Psoas muscle (tissue), 7 donors: ENCODE measurements at regions not wholly inside any gene's neighbourhood (a gene's known extent, or its start where the extent isn't known, plus 50 kb on each side); places are given as distances from the start of the nearest gene placed in this dataset.

ENCODE experiments used
- ATAC-seq, 4 donors: fragments of 200-7000 bp; cut with Tn5 transposase; one replicate each; pipeline ENCODE4 v1.9.1; 2020; ENCODE audit warnings: moderate library complexity in 3 of 4, mild to moderate bottlenecking in 2 of 4
- DNase-seq, 2 donors: peaks; one replicate each; pipeline ENCODE4 v3.0.0-alpha.2; 2020
- H3K27ac ChIP-seq: fragments of 200-600 bp; one replicate; pipeline ENCODE4 v1.8.0; 2022
- H3K27me3 ChIP-seq, 3 donors: fragments of 200-600 bp in 1 of 3; one replicate each; pipeline versions ENCODE4 v1.6.1 to v1.8.0; 2013 to 2022; ENCODE audit warnings: low read length in 2 of 3, mild to moderate bottlenecking in 2 of 3, moderate library complexity in 1 of 3; ENCODE audit not compliant: insufficient read depth in 3 of 3
- H3K36me3 ChIP-seq, 2 donors: fragments of 200-600 bp in 1 of 2; one replicate each; pipeline versions ENCODE4 v1.6.1 to v1.8.0; 2013 to 2022; ENCODE audit warnings: low read depth in 1 of 2, mild to moderate bottlenecking in 1 of 2, moderate library complexity in 1 of 2; ENCODE audit not compliant: insufficient read depth in 1 of 2
- H3K4me1 ChIP-seq: fragments of 200-600 bp; one replicate; pipeline ENCODE4 v1.8.0; 2022
- H3K4me3 ChIP-seq: fragments of 200-600 bp; one replicate; pipeline ENCODE4 v1.8.0; 2022; ENCODE audit warnings: mild to moderate bottlenecking
- H3K9me3 ChIP-seq: fragments of 200-600 bp; one replicate; pipeline ENCODE4 v1.8.0; 2022
- CTCF ChIP-seq: fragments of 200-600 bp; IDR thresholded peaks from one replicate; pipeline ENCODE4 v1.8.0; 2022; ENCODE audit warnings: antibody characterized with exemption
- WGBS, 3 donors: extraction: QIAGEN DNeasy Blood & Tissue Kit; methylation state at CpG; one replicate each; pipeline versions ENCODE4 v1.1.6 to v1.1.7; 2013; 5-methylcytosine and 5-hydroxymethylcytosine counted together
- intact Hi-C, 2 donors: fragments of 100-400 bp; cut with DNase I; formaldehyde crosslinking; loops; one replicate each; pipeline versions ENCODE4 v1.11.0 to v1.14.2; 2022
- donor health status: healthy with polysubstance abuse.
- donor health status: DM: no; HTN: no; CAD: no; lungs with moderate emphysema.
- donor health status: Bipolar disorder and iron deficiency.
- donor health status: healthy.
- donor health status: DM: yes; HTN: yes; CAD: no.
- donor health status: DM: no; HTN: no; CAD: no.
- donor health status: DM: yes; HTN: yes; CAD: no.

- ATAC-seq (no peak), DNase-seq (no peak)
- Histone ChIP-seq H3K27ac (no peak overlapping the region), H3K36me3 (no peaks in the 10 kb centered on the region), H3K9me3 (no peaks in the 10 kb centered on the region), H3K4me3 (no peak overlapping the region), H3K4me1 (no peaks in the 10 kb centered on the region), H3K27me3 (no peaks in the 10 kb centered on the region)
- no peak for TF ChIP-seq CTCF
- WGBS, 3 donors, result 30 to 34% (median 31%) methylated on average over 4 of the region's 4 CpGs
- intact Hi-C loops, result no loop called here
These were observed 711.7 kb upstream of the GOLIM4 start for GRCh38 chr3:168807448-168807847.

- Histone ChIP-seq H3K4me3 (no peak overlapping the region), H3K4me1 (no peaks in the 10 kb centered on the region), H3K27ac (no peak overlapping the region), H3K9me3 (no peaks in the 10 kb centered on the region), H3K27me3 (no peaks in the 10 kb centered on the region), H3K36me3 (no peaks in the 10 kb centered on the region)
- DNase-seq, result no peak
- no peak for ATAC-seq
- WGBS, 3 donors, result 37 to 56% (median 43%) methylated on average over 1 of the region's 1 CpG
- intact Hi-C loops, result no loop called here
- no peak for TF ChIP-seq CTCF
These were observed 711.1 kb upstream of the GOLIM4 start for GRCh38 chr3:168806871-168807270.

GRCh38 chr3:168803536-168803935 lies 707.8 kb upstream of the GOLIM4 start:
- TF ChIP-seq CTCF, result no peak
- no peaks in the 10 kb centered on the region for H3K36me3 ChIP-seq
- no peak for ATAC-seq

GRCh38 chr3:168802766-168803165 lies 707.0 kb upstream of the GOLIM4 start:
- H3K27ac ChIP-seq, result no peak overlapping the region
- no peaks in the 10 kb centered on the region for H3K9me3 ChIP-seq
- 59 to 86% (median 72%) methylated on average over 4 of the region's 4 CpGs for WGBS, 3 donors
- no peaks in the 10 kb centered on the region for H3K4me1 ChIP-seq
- H3K4me3 ChIP-seq, result no peak overlapping the region
- DNase-seq, result no peak
- no peaks in the 10 kb centered on the region for H3K27me3 ChIP-seq
- no peak for TF ChIP-seq CTCF
- intact Hi-C loops, result no loop called here
- H3K36me3 ChIP-seq, result no peaks in the 10 kb centered on the region
- ATAC-seq, result no peak

More at GRCh38 chr3:168803536-168803935, 707.8 kb upstream of the GOLIM4 start:
- no peaks in the 10 kb centered on the region for H3K27me3 ChIP-seq
- intact Hi-C loops, result no loop called here
- H3K4me3 ChIP-seq, result no peak overlapping the region
- H3K9me3 ChIP-seq, result no peaks in the 10 kb centered on the region
- no peak for DNase-seq
- H3K4me1 ChIP-seq, result no peaks in the 10 kb centered on the region
- WGBS, 3 donors, result 51 to 66% (median 66%) methylated on average over 1 of the region's 1 CpG
- H3K27ac ChIP-seq, result no peak overlapping the region

GRCh38 chr3:168801794-168802193 lies 706.1 kb upstream of the GOLIM4 start:
- Histone ChIP-seq H3K36me3 (no peaks in the 10 kb centered on the region), H3K27ac (no peak overlapping the region), H3K4me1 (no peaks in the 10 kb centered on the region), H3K9me3 (no peaks in the 10 kb centered on the region), H3K4me3 (no peak overlapping the region), H3K27me3 (no peaks in the 10 kb centered on the region)
- no peak for TF ChIP-seq CTCF
- DNase-seq (no peak), ATAC-seq (no peak)
- WGBS, 3 donors, result 72 to 88% (median 81%) methylated on average over 1 of the region's 1 CpG
- intact Hi-C loops, result no loop called here
